ENCODE measurements at regions not wholly inside any gene's neighbourhood (a gene's known extent, or its start where the extent isn't known, plus 50 kb on each side); places are given as distances from the start of the nearest gene placed in this dataset.
"Not testable (repeated sequence)": the region's sequence is repeated elsewhere in the genome, so short reads cannot be mapped to it uniquely, and the experiment has no call there.

DNA sequence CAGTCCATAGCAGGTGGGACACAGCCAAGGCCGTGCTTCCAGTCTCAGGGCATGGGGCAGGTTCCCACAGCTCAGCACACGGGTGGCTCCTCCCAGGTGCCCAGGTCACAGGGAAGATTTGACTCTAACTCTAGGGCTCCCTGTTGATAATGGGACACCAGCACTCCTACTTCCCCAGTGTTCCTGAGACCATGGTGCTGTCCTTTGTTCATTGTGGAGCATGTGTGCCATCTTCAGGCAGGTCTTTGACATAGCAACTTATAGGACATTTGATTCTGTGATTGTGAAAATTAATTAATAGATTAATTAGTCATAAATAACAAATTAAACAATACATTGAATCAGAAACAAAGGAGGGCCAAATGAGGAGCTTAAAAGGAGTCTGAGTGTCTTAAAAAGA, 635.0 kb downstream of the RPIA start:
- H3K27me3 ChIP-seq (replicated peaks; ENCODE audit: control insufficient read depth, insufficient read depth, low read length); H3K4me3 ChIP-seq (replicated peaks; ENCODE audit: low read depth, low read length); H3K36me3 ChIP-seq (ENCODE audit: control insufficient read depth, insufficient read depth, low read length): not testable (repeated sequence)
- DNase-seq (ENCODE audit: extremely low read depth, insufficient read length) = peak; percentile 1
- TF ChIP-seq, protein P1, sequence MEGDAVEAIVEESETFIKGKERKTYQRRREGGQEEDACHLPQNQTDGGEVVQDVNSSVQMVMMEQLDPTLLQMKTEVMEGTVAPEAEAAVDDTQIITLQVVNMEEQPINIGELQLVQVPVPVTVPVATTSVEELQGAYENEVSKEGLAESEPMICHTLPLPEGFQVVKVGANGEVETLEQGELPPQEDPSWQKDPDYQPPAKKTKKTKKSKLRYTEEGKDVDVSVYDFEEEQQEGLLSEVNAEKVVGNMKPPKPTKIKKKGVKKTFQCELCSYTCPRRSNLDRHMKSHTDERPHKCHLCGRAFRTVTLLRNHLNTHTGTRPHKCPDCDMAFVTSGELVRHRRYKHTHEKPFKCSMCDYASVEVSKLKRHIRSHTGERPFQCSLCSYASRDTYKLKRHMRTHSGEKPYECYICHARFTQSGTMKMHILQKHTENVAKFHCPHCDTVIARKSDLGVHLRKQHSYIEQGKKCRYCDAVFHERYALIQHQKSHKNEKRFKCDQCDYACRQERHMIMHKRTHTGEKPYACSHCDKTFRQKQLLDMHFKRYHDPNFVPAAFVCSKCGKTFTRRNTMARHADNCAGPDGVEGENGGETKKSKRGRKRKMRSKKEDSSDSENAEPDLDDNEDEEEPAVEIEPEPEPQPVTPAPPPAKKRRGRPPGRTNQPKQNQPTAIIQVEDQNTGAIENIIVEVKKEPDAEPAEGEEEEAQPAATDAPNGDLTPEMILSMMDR (IDR thresholded peaks at IDR 0.05; ENCODE audit: insufficient read depth, low read length, poor library complexity, severe bottlenecking) = peak; percentile 32

DNA sequence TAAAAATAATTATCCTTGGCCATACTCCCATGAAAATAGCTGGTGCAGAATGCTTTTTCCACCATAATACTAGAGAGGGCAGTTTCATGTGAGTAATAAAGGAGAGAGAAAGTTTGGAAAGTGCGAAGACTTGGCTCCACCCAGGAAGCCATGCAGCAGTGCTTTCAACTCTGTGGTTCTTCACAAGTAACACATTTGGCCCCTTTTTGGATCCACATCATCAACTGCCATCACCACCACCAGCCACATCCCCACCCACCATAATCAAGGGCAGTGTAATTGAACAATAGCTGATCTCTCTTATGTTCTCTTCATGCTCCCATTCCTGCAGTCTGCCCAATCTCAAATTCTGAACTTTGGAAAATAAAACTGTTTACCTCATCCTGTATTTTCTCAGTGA, 637.3 kb downstream of the RPIA start:
- H3K36me3 ChIP-seq (ENCODE audit: control insufficient read depth, insufficient read depth, low read length); H3K27me3 ChIP-seq (replicated peaks; ENCODE audit: control insufficient read depth, insufficient read depth, low read length); H3K4me3 ChIP-seq (replicated peaks; ENCODE audit: low read depth, low read length); DNase-seq (ENCODE audit: extremely low read depth, insufficient read length): not testable (repeated sequence)
